ENCODE measurements at regions not wholly inside any gene's neighbourhood (a gene's known extent, or its start where the extent isn't known, plus 50 kb on each side); places are given as distances from the start of the nearest gene placed in this dataset.
A peak's percentile ranks its signal among the peaks of the same experiment; 100 is the strongest.

DNA sequence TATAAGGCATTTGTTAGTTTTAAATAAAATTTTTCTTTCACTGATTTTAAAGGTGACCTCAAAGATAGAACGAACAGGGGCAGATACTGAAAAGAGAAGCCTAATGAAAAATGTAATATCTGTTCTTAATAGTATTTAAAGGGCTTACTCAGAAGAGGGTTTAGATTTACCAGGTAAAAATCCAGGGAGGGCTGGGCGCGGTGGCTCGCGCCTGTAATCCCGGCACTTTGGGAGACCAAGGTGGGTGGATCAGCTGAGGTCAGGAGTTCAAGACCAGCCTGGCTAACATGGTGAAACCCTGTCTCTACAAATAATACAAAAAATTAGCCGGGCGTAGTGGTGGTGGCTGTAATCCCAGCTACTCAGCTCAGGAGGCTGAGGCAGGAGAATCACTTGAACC, 108.3 kb upstream of the CNTNAP2 start:
- no peak for DNase-seq
- Histone ChIP-seq H3K9me3 (replicated peaks; ENCODE audit: control insufficient read depth, low read depth, low read length) (no peaks in the 10 kb centered on the region), H3K4me3 (ENCODE audit: low read length) (no peak overlapping the region), H3K27ac (ENCODE audit: low read length) (no peak overlapping the region), H3K4me1 (ENCODE audit: control insufficient read depth, insufficient read depth, low read length) (no peaks in the 10 kb centered on the region), H3K36me3 (ENCODE audit: control insufficient read depth, insufficient read depth, low read length) (no peaks in the 10 kb centered on the region), H3K27me3 (ENCODE audit: control insufficient read depth, insufficient read depth, low read length) (no peaks in the 10 kb centered on the region)
- no CpG with 5 or more reads among the region's 8 CpGs for WGBS (ENCODE audit: insufficient coverage)

DNA sequence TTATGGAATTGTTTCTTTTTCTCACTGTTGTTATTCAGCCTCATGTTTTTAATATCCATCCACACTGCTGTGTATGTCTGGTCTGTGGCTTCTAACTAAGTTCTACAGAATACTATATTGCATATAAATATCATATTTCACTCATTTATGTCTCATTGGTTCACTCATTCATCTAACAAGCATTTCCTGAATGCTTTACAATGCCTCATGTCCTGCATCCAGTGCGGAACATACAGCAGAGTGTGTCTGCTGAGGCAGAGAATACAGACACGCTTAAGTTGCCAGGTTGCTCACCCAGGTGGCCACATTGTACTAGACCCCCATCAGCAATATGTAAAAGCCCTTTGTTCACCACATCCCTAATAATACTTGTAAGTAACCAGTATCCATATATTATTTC, 111.8 kb upstream of the CNTNAP2 start:
- 67% methylated on average over 1 of the region's 2 CpGs for WGBS (ENCODE audit: insufficient coverage)

DNA sequence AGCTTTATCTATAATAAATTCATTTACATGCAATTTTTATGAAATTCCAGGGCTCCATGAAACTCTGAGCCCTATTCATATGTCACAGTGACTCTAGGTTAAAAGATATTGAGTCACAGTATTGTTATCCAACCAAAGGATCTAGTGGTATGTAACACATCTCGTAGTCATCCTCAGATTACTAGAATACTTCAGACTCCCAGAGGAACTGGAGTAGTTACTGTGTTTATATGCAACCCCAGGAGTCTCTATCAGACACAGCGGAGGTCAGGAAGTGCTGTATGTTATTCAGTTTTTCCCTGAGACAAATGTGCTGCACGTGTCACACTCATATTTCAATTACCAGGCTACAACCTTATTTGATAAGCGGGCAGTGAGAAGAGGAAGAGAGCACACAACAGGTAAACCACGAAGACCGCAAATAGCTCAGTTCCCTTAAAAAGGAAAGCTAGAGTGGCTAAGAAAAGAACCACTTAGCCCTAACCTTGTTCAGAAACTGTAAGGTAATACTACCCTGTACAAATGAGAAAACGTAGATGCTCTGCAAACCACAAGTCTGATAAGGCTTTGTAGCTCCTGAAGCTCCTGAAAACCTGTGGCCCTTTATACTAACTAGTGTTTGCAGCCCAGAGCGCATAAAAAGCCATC, 114.0 kb upstream of the CNTNAP2 start:
- Histone ChIP-seq H3K27ac (ENCODE audit: low read length) (no peak overlapping the region), H3K36me3 (ENCODE audit: control insufficient read depth, insufficient read depth, low read length) (no peaks in the 10 kb centered on the region), H3K9me3 (replicated peaks; ENCODE audit: control insufficient read depth, low read depth, low read length) (no peaks in the 10 kb centered on the region), H3K27me3 (ENCODE audit: control insufficient read depth, insufficient read depth, low read length) (no peaks in the 10 kb centered on the region), H3K4me3 (ENCODE audit: low read length) (no peak overlapping the region), H3K4me1 (ENCODE audit: control insufficient read depth, insufficient read depth, low read length) (no peaks in the 10 kb centered on the region)
- no peak for DNase-seq
- 75% methylated on average over 2 of the region's 8 CpGs for WGBS (ENCODE audit: insufficient coverage)

More for the DNA sequence above, 111.8 kb upstream of the CNTNAP2 start:
- H3K27me3 ChIP-seq (ENCODE audit: control insufficient read depth, insufficient read depth, low read length), result no peaks in the 10 kb centered on the region
- H3K4me1 ChIP-seq (ENCODE audit: control insufficient read depth, insufficient read depth, low read length), result no peaks in the 10 kb centered on the region
- H3K27ac ChIP-seq (ENCODE audit: low read length), result no peak overlapping the region
- no peaks in the 10 kb centered on the region for H3K9me3 ChIP-seq (replicated peaks; ENCODE audit: control insufficient read depth, low read depth, low read length)
- H3K36me3 ChIP-seq (ENCODE audit: control insufficient read depth, insufficient read depth, low read length), result no peaks in the 10 kb centered on the region
- DNase-seq, result no peak
- no peak overlapping the region for H3K4me3 ChIP-seq (ENCODE audit: low read length)

DNA sequence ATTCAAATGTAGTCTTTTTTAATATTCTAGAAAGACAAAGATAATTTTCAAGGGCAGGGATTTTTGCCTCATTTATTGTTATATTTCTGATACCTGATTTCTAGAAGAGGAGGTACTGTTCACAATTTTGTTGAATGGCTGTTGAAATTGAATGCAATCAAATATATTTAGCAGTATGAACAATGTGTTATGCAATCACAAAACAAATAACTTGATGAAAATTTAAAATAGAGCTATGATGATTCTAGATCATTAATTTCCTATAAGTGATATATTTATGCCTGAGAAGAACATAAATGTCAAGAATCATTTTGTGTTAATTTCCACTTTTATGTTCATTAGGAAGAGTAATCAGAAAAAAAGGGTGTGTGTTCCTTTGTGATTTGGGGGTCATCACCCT, 114.6 kb upstream of the CNTNAP2 start:
- Histone ChIP-seq H3K27me3 (ENCODE audit: control insufficient read depth, insufficient read depth, low read length) (no peaks in the 10 kb centered on the region), H3K4me1 (ENCODE audit: control insufficient read depth, insufficient read depth, low read length) (no peaks in the 10 kb centered on the region), H3K4me3 (ENCODE audit: low read length) (no peak overlapping the region), H3K36me3 (ENCODE audit: control insufficient read depth, insufficient read depth, low read length) (no peaks in the 10 kb centered on the region), H3K9me3 (replicated peaks; ENCODE audit: control insufficient read depth, low read depth, low read length) (no peaks in the 10 kb centered on the region), H3K27ac (ENCODE audit: low read length) (no peak overlapping the region)
- DNase-seq, result no peak

DNA sequence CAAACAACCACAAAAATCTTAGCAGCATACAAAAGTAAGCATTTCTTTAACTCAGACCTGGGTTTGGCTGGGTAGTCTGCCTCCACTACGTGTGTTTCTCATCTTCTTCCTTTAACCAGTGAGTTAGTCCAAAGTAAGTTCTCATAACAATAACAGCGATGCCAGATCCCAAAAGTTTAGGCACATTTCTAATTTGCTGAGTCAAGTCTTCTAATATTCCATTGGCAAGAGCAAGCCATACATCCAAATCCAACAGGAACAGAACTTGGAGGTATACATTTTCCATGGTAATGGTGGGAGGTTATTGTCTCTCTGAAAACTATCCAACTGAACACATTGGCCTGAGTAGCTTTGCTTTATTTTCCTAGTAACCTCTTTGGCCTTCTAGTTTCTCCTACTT, 115.7 kb upstream of the CNTNAP2 start:
- DNase-seq, result peak; percentile 1
- WGBS (ENCODE audit: insufficient coverage), result no CpG with 5 or more reads among the region's 2 CpGs

DNA sequence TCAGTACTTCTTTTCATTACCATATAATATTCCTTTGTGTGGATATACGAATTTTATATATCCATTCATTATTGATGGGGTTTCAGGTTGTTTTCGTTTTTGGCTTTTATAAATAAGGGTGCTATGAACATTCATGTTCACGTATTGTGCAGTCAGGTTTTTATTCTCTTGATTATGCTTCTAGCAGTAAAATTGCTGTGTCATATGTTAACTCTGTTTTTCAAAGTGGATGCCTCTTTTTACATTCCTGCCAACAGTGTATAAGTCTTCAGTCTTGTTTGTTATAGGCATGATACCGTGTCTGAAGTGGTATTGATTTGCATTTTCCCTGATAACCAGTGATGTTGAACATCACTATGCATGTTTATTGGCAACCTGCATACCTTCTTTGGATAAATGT, 127.1 kb upstream of the CNTNAP2 start:
- no peaks in the 10 kb centered on the region for H3K4me1 ChIP-seq (ENCODE audit: control insufficient read depth, insufficient read depth, low read length)
- DNase-seq, result no peak
- H3K27me3 ChIP-seq (ENCODE audit: control insufficient read depth, insufficient read depth, low read length), result no peaks in the 10 kb centered on the region
- no peaks in the 10 kb centered on the region for H3K36me3 ChIP-seq (ENCODE audit: control insufficient read depth, insufficient read depth, low read length)
- H3K27ac ChIP-seq (ENCODE audit: low read length), result no peak overlapping the region
- no CpG with 5 or more reads among the region's 4 CpGs for WGBS (ENCODE audit: insufficient coverage)
- H3K4me3 ChIP-seq (ENCODE audit: low read length), result no peak overlapping the region
- H3K9me3 ChIP-seq (replicated peaks; ENCODE audit: control insufficient read depth, low read depth, low read length), result no peaks in the 10 kb centered on the region

More for the DNA sequence above, 115.7 kb upstream of the CNTNAP2 start:
- no peaks in the 10 kb centered on the region for H3K4me1 ChIP-seq (ENCODE audit: control insufficient read depth, insufficient read depth, low read length)
- H3K4me3 ChIP-seq (ENCODE audit: low read length), result no peak overlapping the region
- H3K36me3 ChIP-seq (ENCODE audit: control insufficient read depth, insufficient read depth, low read length), result no peaks in the 10 kb centered on the region
- no peaks in the 10 kb centered on the region for H3K27me3 ChIP-seq (ENCODE audit: control insufficient read depth, insufficient read depth, low read length)
- H3K27ac ChIP-seq (ENCODE audit: low read length), result no peak overlapping the region
- no peaks in the 10 kb centered on the region for H3K9me3 ChIP-seq (replicated peaks; ENCODE audit: control insufficient read depth, low read depth, low read length)

DNA sequence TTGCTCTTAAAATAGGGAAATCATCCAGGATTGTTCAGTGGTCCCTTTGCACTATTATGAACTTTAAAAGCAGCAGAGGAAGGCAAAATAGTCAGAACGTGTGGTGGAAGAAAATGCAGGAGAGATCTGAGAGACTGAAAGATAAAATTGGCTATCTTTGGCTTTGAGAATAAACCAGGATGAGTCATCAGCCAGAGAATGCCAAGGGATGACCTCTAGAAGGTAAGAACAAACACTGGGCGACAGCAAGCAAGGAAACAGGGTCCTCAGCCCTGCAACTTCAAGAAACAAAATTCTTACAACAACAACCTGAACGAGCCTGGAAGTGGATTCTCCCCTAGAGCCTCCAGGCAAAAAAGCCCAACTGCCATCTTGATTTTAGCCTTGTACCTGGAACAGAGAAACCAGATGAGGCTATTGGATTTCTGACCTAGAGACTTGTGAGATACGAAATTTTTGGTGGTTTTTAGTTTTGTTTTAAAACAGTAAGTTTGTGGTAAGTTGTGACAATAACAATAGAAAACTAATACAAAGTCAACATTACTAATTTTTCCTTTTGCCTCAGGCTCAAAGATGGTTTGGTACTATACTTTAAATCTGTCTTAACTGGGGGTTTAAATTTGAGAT, 130.2 kb upstream of the CNTNAP2 start:
- H3K4me3 ChIP-seq (ENCODE audit: low read length), result no peak overlapping the region
- H3K36me3 ChIP-seq (ENCODE audit: control insufficient read depth, insufficient read depth, low read length), result no peaks in the 10 kb centered on the region
- H3K27ac ChIP-seq (ENCODE audit: low read length), result no peak overlapping the region
- WGBS (ENCODE audit: insufficient coverage), result 57% methylated on average over 3 of the region's 4 CpGs
- H3K9me3 ChIP-seq (replicated peaks; ENCODE audit: control insufficient read depth, low read depth, low read length), result no peaks in the 10 kb centered on the region
- no peaks in the 10 kb centered on the region for H3K27me3 ChIP-seq (ENCODE audit: control insufficient read depth, insufficient read depth, low read length)
- no peak for DNase-seq
- no peaks in the 10 kb centered on the region for H3K4me1 ChIP-seq (ENCODE audit: control insufficient read depth, insufficient read depth, low read length)

DNA sequence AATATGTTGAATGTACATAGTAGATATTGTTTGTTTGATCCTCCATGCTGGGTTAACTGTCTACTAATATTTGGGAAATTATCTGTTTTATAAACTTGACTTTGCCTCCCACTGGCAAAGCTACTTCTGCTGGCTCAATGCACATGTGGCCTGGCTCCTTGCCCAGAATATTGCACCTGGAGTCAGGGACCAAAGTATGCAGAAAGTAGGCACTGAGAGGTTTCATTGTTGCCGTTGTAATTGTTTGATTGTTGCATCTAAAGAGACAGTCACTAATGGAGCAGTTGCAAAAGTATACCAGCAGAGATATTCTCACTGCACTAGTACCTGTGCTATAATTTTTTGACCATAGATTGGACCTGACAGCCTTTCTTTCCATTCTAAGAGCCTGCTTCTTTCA, 137.8 kb upstream of the CNTNAP2 start:
- no peaks in the 10 kb centered on the region for H3K36me3 ChIP-seq (ENCODE audit: control insufficient read depth, insufficient read depth, low read length)
- no peak overlapping the region for H3K4me3 ChIP-seq (ENCODE audit: low read length)
- DNase-seq, result no peak
- no peaks in the 10 kb centered on the region for H3K4me1 ChIP-seq (ENCODE audit: control insufficient read depth, insufficient read depth, low read length)
- H3K27ac ChIP-seq (ENCODE audit: low read length), result no peak overlapping the region
- no CpG with 5 or more reads among the region's 1 CpG for WGBS (ENCODE audit: insufficient coverage)
- H3K27me3 ChIP-seq (ENCODE audit: control insufficient read depth, insufficient read depth, low read length), result no peaks in the 10 kb centered on the region
- H3K9me3 ChIP-seq (replicated peaks; ENCODE audit: control insufficient read depth, low read depth, low read length), result no peaks in the 10 kb centered on the region

DNA sequence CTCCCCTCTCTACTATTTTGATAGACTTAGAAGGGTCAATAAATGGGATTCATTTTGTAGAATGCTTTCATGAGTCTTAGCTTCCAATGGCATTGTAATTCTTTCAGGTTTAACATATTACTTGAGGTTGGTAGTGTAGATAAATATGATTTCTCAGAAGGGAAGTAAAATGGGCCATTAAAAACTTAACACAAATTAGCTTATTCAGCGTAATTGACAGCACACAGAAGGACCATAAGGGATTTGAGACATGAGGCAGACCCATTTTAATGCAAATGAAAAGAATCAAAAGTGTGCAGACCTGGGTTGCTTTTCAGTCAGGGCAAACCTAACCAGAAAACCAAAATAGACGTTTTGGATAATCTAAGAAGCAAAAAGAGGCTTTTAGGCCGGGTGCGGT, 156.6 kb upstream of the CNTNAP2 start:
- 88% methylated on average over 4 of the region's 4 CpGs for WGBS (ENCODE audit: insufficient coverage)
- Histone ChIP-seq H3K27ac (ENCODE audit: low read length) (no peak overlapping the region), H3K4me1 (ENCODE audit: control insufficient read depth, insufficient read depth, low read length) (no peaks in the 10 kb centered on the region), H3K36me3 (ENCODE audit: control insufficient read depth, insufficient read depth, low read length) (no peaks in the 10 kb centered on the region), H3K4me3 (ENCODE audit: low read length) (no peak overlapping the region), H3K9me3 (replicated peaks; ENCODE audit: control insufficient read depth, low read depth, low read length) (peaks cover 19% of the 10 kb centered on the region), H3K27me3 (ENCODE audit: control insufficient read depth, insufficient read depth, low read length) (no peaks in the 10 kb centered on the region)
- no peak for DNase-seq

DNA sequence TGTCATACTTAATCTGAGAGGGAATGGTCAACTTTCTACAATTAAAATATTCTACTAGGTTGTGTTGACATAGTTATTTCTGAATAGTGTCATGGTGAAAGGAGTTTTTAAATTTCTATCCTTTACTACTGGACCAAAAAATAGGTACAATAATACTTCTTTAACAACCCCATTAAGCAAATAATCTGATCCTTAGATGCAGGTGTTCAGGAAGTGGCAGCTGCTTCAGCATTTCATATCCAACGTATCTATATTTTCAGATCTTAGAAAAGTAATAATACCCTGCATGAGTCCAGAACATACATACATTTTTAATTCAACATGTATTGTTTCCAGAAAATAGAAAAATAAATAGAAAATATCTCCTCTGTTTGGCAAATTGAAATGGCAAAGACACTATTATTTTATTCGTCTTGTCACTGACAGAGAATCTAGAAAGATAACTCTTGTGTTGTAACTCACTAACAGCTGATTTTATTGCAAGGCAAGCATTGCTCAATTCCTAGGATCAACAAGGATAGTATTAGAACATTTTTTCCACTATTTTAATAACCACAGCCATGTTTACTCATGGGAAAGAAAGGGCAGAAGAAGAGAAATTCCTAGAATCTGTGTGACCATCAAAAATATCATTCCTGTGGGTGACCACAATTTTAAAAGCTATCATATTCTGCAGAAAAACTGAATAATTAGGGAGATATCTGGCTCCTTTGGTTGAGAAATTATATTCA, 159.3 kb upstream of the CNTNAP2 start:
- no peaks in the 10 kb centered on the region for H3K4me1 ChIP-seq (ENCODE audit: control insufficient read depth, insufficient read depth, low read length)
- H3K27ac ChIP-seq (ENCODE audit: low read length), result no peak overlapping the region
- no peak overlapping the region for H3K4me3 ChIP-seq (ENCODE audit: low read length)
- DNase-seq, result no peak
- no CpG with 5 or more reads among the region's 2 CpGs for WGBS (ENCODE audit: insufficient coverage)
- no peaks in the 10 kb centered on the region for H3K27me3 ChIP-seq (ENCODE audit: control insufficient read depth, insufficient read depth, low read length)
- H3K36me3 ChIP-seq (ENCODE audit: control insufficient read depth, insufficient read depth, low read length), result no peaks in the 10 kb centered on the region
- peaks cover 2% of the 10 kb centered on the region for H3K9me3 ChIP-seq (replicated peaks; ENCODE audit: control insufficient read depth, low read depth, low read length)

Data from muscle of leg (tissue), 3 donors.